GM12878 (cell line): ENCODE measurements at regions not wholly inside any gene's neighbourhood (a gene's known extent, or its start where the extent isn't known, plus 50 kb on each side); places are given as distances from the start of the nearest gene placed in this dataset.

Experiments used
- ATAC-seq: fragments of 200-7000 bp; cut with Tn5 transposase; 3 replicates; pipeline ENCODE4 v1.9.1; 2020; ENCODE audit warnings: mild to moderate bottlenecking, moderate library complexity
- BruUV-seq: library from RNA; stranded (reverse); fragments of 400-500 nt; replicated peaks from 2 replicates; lab custom pipeline; 2021; lab: Mats Ljungman, UMichigan
- CTCF ChIA-PET: fragments of 300-600 bp; sonication (Branson Sonifier 250); formaldehyde crosslinking; extraction: SDS; loops from one replicate; lab custom pipeline; 2021; ENCODE audit warnings: inconsistent platforms; lab: Yijun Ruan, JAX
- POLR2A ChIA-PET: fragments of 350-600 bp; formaldehyde crosslinking; extraction: SDS; loops from one replicate; lab custom pipeline; 2021; ENCODE audit warnings: inconsistent platforms; lab: Charles Lee
- RAD21 ChIA-PET: fragments of 300-600 bp; sonication (Branson Sonifier 250); formaldehyde crosslinking; loops from one replicate; lab custom pipeline; 2023; ENCODE audit warnings: antibody characterized with exemption; ENCODE audit not compliant: unreplicated experiment; lab: Charles Lee
- SMC1A ChIA-PET: fragments of 300-600 bp; sonication (Branson Sonifier 250); formaldehyde crosslinking; loops from one replicate; lab custom pipeline; 2023; ENCODE audit not compliant: unreplicated experiment, uncharacterized antibody; lab: Charles Lee
- DNase-seq: peaks from one replicate; pipeline ENCODE4 v3.0.0-alpha.2; 2011; ENCODE audit warnings: low read depth, low spot score
- FAIRE-seq: peaks from 3 replicates; lab custom pipeline; 2011; peaks lifted over from hg19 to GRCh38; lab: Jason Lieb, UNC
- H2AFZ ChIP-seq: 2 replicates; pipeline ENCODE4 v1.6.0; 2011; ENCODE audit warnings: low read depth, low read length, control low read depth; ENCODE audit not compliant: control insufficient read depth
- H3K27ac ChIP-seq: 2 replicates; pipeline ENCODE4 v1.5.1; 2011; ENCODE audit warnings: control low read depth; ENCODE audit not compliant: control insufficient read depth, insufficient read depth
- H3K27me3 ChIP-seq, 2 experiments: replicated peaks in 1 of 2; 2 replicates each; pipeline versions ENCODE4 v1.6.0 to v1.6.1; 2011; ENCODE audit warnings: low read length in 1 of 2; ENCODE audit not compliant: control insufficient read depth in 2 of 2, insufficient read depth in 2 of 2
- H3K36me3 ChIP-seq, 2 experiments: 2 replicates each; pipeline ENCODE4 v1.5.1; 2011; ENCODE audit warnings: low read length in 1 of 2; ENCODE audit not compliant: control insufficient read depth in 2 of 2, insufficient read depth in 2 of 2
- H3K4me1 ChIP-seq: 2 replicates; pipeline ENCODE4 v1.6.1; 2011; ENCODE audit warnings: mild to moderate bottlenecking, low read length, moderate library complexity, mixed read lengths; ENCODE audit not compliant: control insufficient read depth, insufficient read depth
- H3K4me2 ChIP-seq: 2 replicates; pipeline ENCODE4 v1.6.0; 2011; ENCODE audit warnings: control low read depth; ENCODE audit not compliant: control insufficient read depth, insufficient read depth
- H3K4me3 ChIP-seq: fragments of 200-600 bp; sonication (generic); 2 replicates; pipeline ENCODE4 v1.5.1; 2016
- H3K79me2 ChIP-seq: 2 replicates; pipeline ENCODE4 v1.6.0; 2011; ENCODE audit warnings: low read length; ENCODE audit not compliant: control insufficient read depth, insufficient read depth
- H3K9ac ChIP-seq: 2 replicates; pipeline ENCODE4 v1.8.0; 2011; ENCODE audit warnings: low read length, control low read depth, mixed read lengths; ENCODE audit not compliant: control insufficient read depth, insufficient read depth
- H3K9me3 ChIP-seq: replicated peaks from 3 replicates; pipeline ENCODE4 v1.5.1; 2011; ENCODE audit warnings: mild to moderate bottlenecking, low read length; ENCODE audit not compliant: control insufficient read depth, insufficient read depth
- H4K20me1 ChIP-seq: 2 replicates; pipeline ENCODE4 v1.6.0; 2011; ENCODE audit not compliant: control insufficient read depth, insufficient read depth
- ATF3 ChIP-seq: IDR thresholded peaks from 2 replicates; pipeline ENCODE4 v1.6.1; 2011; ENCODE audit warnings: low read depth, mild to moderate bottlenecking, low read length, moderate library complexity, borderline replicate concordance; ENCODE audit errors: extremely low read depth
- BCL3 ChIP-seq: IDR thresholded peaks from 2 replicates; pipeline ENCODE4 v1.6.1; 2011; ENCODE audit warnings: borderline replicate concordance, low read depth, mild to moderate bottlenecking, moderate library complexity, low read length; ENCODE audit not compliant: insufficient read depth, poor library complexity, severe bottlenecking
- CBX3 ChIP-seq: fragments of 200-600 bp; sonication (generic); IDR thresholded peaks from 2 replicates; pipeline ENCODE4 v1.6.1; 2016; ENCODE audit warnings: low read depth, borderline replicate concordance
- CEBPB ChIP-seq, 2 experiments: fragments of 150-350 bp in 1 of 2; IDR thresholded peaks; 2 replicates each; pipeline ENCODE4 v1.6.1; 2012 to 2014; ENCODE audit warnings: low read depth in 2 of 2, low read length in 2 of 2, borderline replicate concordance in 1 of 2, inconsistent platforms in 1 of 2
- CUX1 ChIP-seq: IDR thresholded peaks from 2 replicates; pipeline ENCODE4 v1.6.1; 2012; ENCODE audit warnings: improper control_type of control experiment, low read depth, low read length; ENCODE audit not compliant: insufficient replicate concordance
- DPF2 ChIP-seq: fragments of 450-650 bp; IDR thresholded peaks from 2 replicates; pipeline ENCODE4 v1.6.1; 2017; ENCODE audit warnings: mild to moderate bottlenecking
- FOS ChIP-seq: IDR thresholded peaks from 3 replicates; pipeline ENCODE4 v1.6.1; 2011; ENCODE audit warnings: borderline replicate concordance; ENCODE audit not compliant: insufficient read length; ENCODE audit errors: extremely low read depth
- FOXM1 ChIP-seq: IDR thresholded peaks from 2 replicates; pipeline ENCODE4 v1.6.1; 2012; ENCODE audit warnings: low read depth, mild to moderate bottlenecking, inconsistent platforms, low read length, moderate library complexity
- IRF4 ChIP-seq: IDR thresholded peaks from 2 replicates; pipeline ENCODE4 v1.6.1; 2011; ENCODE audit warnings: low read depth, low read length
- MEF2B ChIP-seq: fragments of 450-650 bp; IDR thresholded peaks from 2 replicates; pipeline ENCODE4 v1.6.1; 2018; ENCODE audit warnings: mild to moderate bottlenecking, moderate library complexity; ENCODE audit not compliant: partially characterized antibody, poor library complexity, severe bottlenecking
- MYB ChIP-seq: fragments of 150-350 bp; IDR thresholded peaks from 2 replicates; pipeline ENCODE4 v1.6.1; 2014; ENCODE audit warnings: mild to moderate bottlenecking, low read depth, low read length, borderline replicate concordance
- RELB ChIP-seq: fragments of 450-650 bp; IDR thresholded peaks from 2 replicates; pipeline ENCODE4 v1.6.1; 2017; ENCODE audit warnings: low read depth, mild to moderate bottlenecking, moderate library complexity
- SRF ChIP-seq, 2 experiments: IDR thresholded peaks; 2 replicates each; pipeline ENCODE4 v1.6.1; 2011; ENCODE audit warnings: low read depth in 2 of 2, low read length in 2 of 2, mild to moderate bottlenecking in 1 of 2, moderate library complexity in 1 of 2
- STAT3 ChIP-seq: IDR thresholded peaks from 2 replicates; pipeline ENCODE4 v1.6.1; 2011; ENCODE audit warnings: low read depth, low read length, improper control_type of control experiment
- TARDBP ChIP-seq: IDR thresholded peaks from 2 replicates; pipeline ENCODE4 v1.6.1; 2016; ENCODE audit warnings: borderline replicate concordance
- ZSCAN29 ChIP-seq: fragments of 450-650 bp; IDR thresholded peaks from 2 replicates; pipeline ENCODE4 v1.6.1; 2017; ENCODE audit warnings: mild to moderate bottlenecking, moderate library complexity
- WGBS: methylation state at CpG from one replicate; pipeline ENCODE4 v1.1.6; 2016; ENCODE audit warnings: low lambda C conversion rate; ENCODE audit not compliant: insufficient replicate concordance, insufficient coverage; ENCODE audit errors: missing lambda C conversion rate; 5-methylcytosine and 5-hydroxymethylcytosine counted together
- in situ Hi-C: fragments of 300-500 bp; cut with MboI; formaldehyde crosslinking; loops from 9 replicates; pipeline ENCODE4 v1.14.3; 2018; ENCODE audit warnings: mixed read lengths
- intact Hi-C: fragments of 100-400 bp; cut with micrococcal nuclease; formaldehyde crosslinking; loops from one replicate; pipeline ENCODE4 v1.14.2; 2022; ENCODE audit not compliant: unreplicated experiment

- H2AFZ ChIP-seq = no peak overlapping the region
- in situ Hi-C loops = no loop called here
- no peaks in the 10 kb centered on the region for H3K4me1 ChIP-seq
- TF ChIP-seq FOS (no peak), TARDBP (no peak), STAT3 (no peak), BCL3 (no peak), FOXM1 (no peak), IRF4 (no peak), MEF2B (no peak), ZSCAN29 (no peak), RELB (no peak), SRF (IDR thresholded peaks at IDR 0.05; ENCODE audit: low read depth in 2 of 2, low read length in 2 of 2) (no peak), MYB (no peak), ATF3 (no peak), DPF2 (no peak), CUX1 (no peak), CBX3 (no peak), CEBPB (IDR thresholded peaks at IDR 0.05; ENCODE audit: borderline replicate concordance in 1 of 2, low read depth in 2 of 2, low read length in 2 of 2) (no peak)
These were observed 96.9 kb upstream of the OXGR1 start for GRCh38 chr13:97091196-97091595.

More at GRCh38 chr13:97091196-97091595, 96.9 kb upstream of the OXGR1 start:
- FAIRE-seq (no peak), ATAC-seq (no peak), DNase-seq (no peak)
- Histone ChIP-seq H3K36me3 (no peaks in the 10 kb centered on the region), H3K4me2 (no peak overlapping the region), H3K4me3 (no peak overlapping the region), H3K27ac (no peak overlapping the region), H3K9me3 (no peaks in the 10 kb centered on the region), H4K20me1 (no peaks in the 10 kb centered on the region), H3K9ac (no peak overlapping the region), H3K27me3 (0 out of 4 replicates have a peak, but pooled peaks cover 0 to 2% of the 10 kb centered on the region in 2 experiments), H3K79me2 (no peaks in the 10 kb centered on the region)
- no TSS peak for BruUV-seq
- CTCF ChIA-PET = interaction anchor here (1.3 kb wide), 1 partner anchor 19 kb away, joined by 3 read pairs; no protein-coding TSS in a partner anchor
- 0% methylated on average over 1 of the region's 1 CpG for WGBS
- intact Hi-C loops = no loop called here
- SMC1A ChIA-PET = no interaction called here
- POLR2A ChIA-PET = no interaction called here
- RAD21 ChIA-PET = no interaction called here
